ENCODE measurements at regions not wholly inside any gene's neighbourhood (a gene's known extent, or its start where the extent isn't known, plus 50 kb on each side); places are given as distances from the start of the nearest gene placed in this dataset.

- DNase-seq (ENCODE audit: low spot score) = no peak
Observed at GRCh38 chr6:99219788-99220187, 129.7 kb downstream of the FAXC start.

GRCh38 chr6:99216959-99217358 is 132.5 kb downstream of the FAXC start:
- no peak for DNase-seq (ENCODE audit: low spot score)

GRCh38 chr6:99195986-99196655 is 153.4 kb downstream of the FAXC start:
- no peak for DNase-seq (ENCODE audit: low spot score)

GRCh38 chr6:99192561-99192960 is 156.9 kb downstream of the FAXC start:
- no peak for DNase-seq (ENCODE audit: low spot score)

GRCh38 chr6:99189823-99190721 is 159.4 kb downstream of the FAXC start:
- DNase-seq (ENCODE audit: low spot score) = no peak

- DNase-seq (ENCODE audit: low spot score) = no peak
Observed at GRCh38 chr6:99187429-99187828, 162.0 kb downstream of the FAXC start.

- no peak for DNase-seq (ENCODE audit: low spot score)
Observed at GRCh38 chr6:99186417-99186816, 163.1 kb downstream of the FAXC start.

GRCh38 chr6:99185525-99185924 is 163.9 kb downstream of the FAXC start:
- DNase-seq (ENCODE audit: low spot score) = no peak

- no peak for DNase-seq (ENCODE audit: low spot score)
Observed at GRCh38 chr6:99184696-99185095, 164.8 kb downstream of the FAXC start.

GRCh38 chr6:99183066-99183465 is 166.4 kb downstream of the FAXC start:
- no peak for DNase-seq (ENCODE audit: low spot score)

- DNase-seq (ENCODE audit: low spot score) = no peak
Observed at GRCh38 chr6:99181174-99181573, 168.3 kb downstream of the FAXC start.

GRCh38 chr6:99178168-99178567 is 171.3 kb downstream of the FAXC start:
- DNase-seq (ENCODE audit: low spot score) = no peak

GRCh38 chr6:99177736-99178135 is 171.7 kb downstream of the FAXC start:
- no peak for DNase-seq (ENCODE audit: low spot score)

GRCh38 chr6:99165838-99166237 is 183.6 kb downstream of the FAXC start:
- DNase-seq (ENCODE audit: low spot score) = no peak

- no peak for DNase-seq (ENCODE audit: low spot score)
Observed at GRCh38 chr6:99152347-99152643, 197.2 kb downstream of the FAXC start.

GRCh38 chr6:99151634-99152346 is 197.7 kb downstream of the FAXC start:
- peak; percentile 16 for DNase-seq (ENCODE audit: low spot score)

GRCh38 chr6:99148761-99149160 is 200.7 kb downstream of the FAXC start:
- DNase-seq (ENCODE audit: low spot score) = no peak

GRCh38 chr6:99148111-99148510 is 200.4 kb upstream of the FBXL4 start:
- no peak for DNase-seq (ENCODE audit: low spot score)

GRCh38 chr6:99147206-99147605 is 199.5 kb upstream of the FBXL4 start:
- DNase-seq (ENCODE audit: low spot score) = no peak

- no peak for DNase-seq (ENCODE audit: low spot score)
Observed at GRCh38 chr6:99146711-99147110, 199.0 kb upstream of the FBXL4 start.

GRCh38 chr6:99145738-99146137 is 198.0 kb upstream of the FBXL4 start:
- no peak for DNase-seq (ENCODE audit: low spot score)

GRCh38 chr6:99143108-99143861 is 195.5 kb upstream of the FBXL4 start:
- no peak for DNase-seq (ENCODE audit: low spot score)

All from LoVo (cell line).